ENCODE measurements at regions not wholly inside any gene's neighbourhood (a gene's known extent, or its start where the extent isn't known, plus 50 kb on each side); places are given as distances from the start of the nearest gene placed in this dataset.
"Not testable (repeated sequence)": the region's sequence is repeated elsewhere in the genome, so short reads cannot be mapped to it uniquely, and the experiment has no call there.

DNA sequence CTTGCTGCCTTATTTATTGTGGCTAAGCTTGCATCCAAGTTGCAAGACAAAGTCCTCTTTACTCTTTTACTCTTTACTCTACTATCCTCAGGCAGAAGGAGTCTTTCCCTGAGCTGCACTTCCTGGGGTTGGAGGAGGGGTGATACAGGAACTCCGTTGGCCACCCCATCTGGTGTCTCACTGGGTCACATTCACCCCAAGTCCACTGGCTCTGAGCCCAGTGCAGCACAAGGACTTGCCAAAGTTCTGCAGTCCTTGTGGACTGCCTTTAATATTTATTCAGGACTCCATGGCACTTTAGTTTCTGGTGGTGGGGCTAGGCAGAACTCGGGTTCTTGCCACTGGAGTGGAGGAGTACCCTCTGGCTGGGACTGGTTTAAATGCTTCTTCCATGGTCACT, 165.4 kb upstream of the KCNH8 start:
- Histone ChIP-seq H3K4me3 (no peak overlapping the region), H3K27ac (no peak overlapping the region), H3K36me3 (no peaks in the 10 kb centered on the region), H3K9me3 (no peaks in the 10 kb centered on the region), H3K27me3 (no peaks in the 10 kb centered on the region), H3K4me1 (no peaks in the 10 kb centered on the region)
- intact Hi-C loops (cut with DNase I) = no loop called here
- DNase-seq (ENCODE audit: extremely low spot score in 2 of 2) = no peak
- TF ChIP-seq, protein P1, sequence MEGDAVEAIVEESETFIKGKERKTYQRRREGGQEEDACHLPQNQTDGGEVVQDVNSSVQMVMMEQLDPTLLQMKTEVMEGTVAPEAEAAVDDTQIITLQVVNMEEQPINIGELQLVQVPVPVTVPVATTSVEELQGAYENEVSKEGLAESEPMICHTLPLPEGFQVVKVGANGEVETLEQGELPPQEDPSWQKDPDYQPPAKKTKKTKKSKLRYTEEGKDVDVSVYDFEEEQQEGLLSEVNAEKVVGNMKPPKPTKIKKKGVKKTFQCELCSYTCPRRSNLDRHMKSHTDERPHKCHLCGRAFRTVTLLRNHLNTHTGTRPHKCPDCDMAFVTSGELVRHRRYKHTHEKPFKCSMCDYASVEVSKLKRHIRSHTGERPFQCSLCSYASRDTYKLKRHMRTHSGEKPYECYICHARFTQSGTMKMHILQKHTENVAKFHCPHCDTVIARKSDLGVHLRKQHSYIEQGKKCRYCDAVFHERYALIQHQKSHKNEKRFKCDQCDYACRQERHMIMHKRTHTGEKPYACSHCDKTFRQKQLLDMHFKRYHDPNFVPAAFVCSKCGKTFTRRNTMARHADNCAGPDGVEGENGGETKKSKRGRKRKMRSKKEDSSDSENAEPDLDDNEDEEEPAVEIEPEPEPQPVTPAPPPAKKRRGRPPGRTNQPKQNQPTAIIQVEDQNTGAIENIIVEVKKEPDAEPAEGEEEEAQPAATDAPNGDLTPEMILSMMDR (IDR thresholded peaks at IDR 0.05) = no peak
- TF ChIP-seq POLR2A (IDR thresholded peaks at IDR 0.05) = no peak
- TF ChIP-seq POLR2AphosphoS5 (IDR thresholded peaks at IDR 0.05; ENCODE audit: insufficient read depth in 1 of 2, low read depth in 1 of 2) = no peak

- intact Hi-C loops (cut with DNase I); H3K4me1 ChIP-seq; H3K4me3 ChIP-seq; DNase-seq (ENCODE audit: extremely low spot score in 2 of 2); H3K27me3 ChIP-seq; H3K36me3 ChIP-seq; H3K27ac ChIP-seq; H3K9me3 ChIP-seq: not testable (repeated sequence)
Measured at GRCh38 chr3:18976102-18976501, 172.2 kb upstream of the KCNH8 start.

- no peak overlapping the region for H3K27ac ChIP-seq
- H3K27me3 ChIP-seq = no peaks in the 10 kb centered on the region
- intact Hi-C loops (cut with DNase I) = no loop called here
- DNase-seq (ENCODE audit: extremely low spot score in 2 of 2) = no peak
- H3K4me3 ChIP-seq = no peak overlapping the region
- no peaks in the 10 kb centered on the region for H3K36me3 ChIP-seq
- H3K4me1 ChIP-seq = no peaks in the 10 kb centered on the region
- TF ChIP-seq POLR2A (IDR thresholded peaks at IDR 0.05) = no peak
- TF ChIP-seq POLR2AphosphoS5 (IDR thresholded peaks at IDR 0.05; ENCODE audit: insufficient read depth in 1 of 2, low read depth in 1 of 2) = no peak
- TF ChIP-seq, protein P1 (IDR thresholded peaks at IDR 0.05) = no peak
- H3K9me3 ChIP-seq = no peaks in the 10 kb centered on the region
Measured at GRCh38 chr3:18968120-18968519, 180.2 kb upstream of the KCNH8 start.

DNA sequence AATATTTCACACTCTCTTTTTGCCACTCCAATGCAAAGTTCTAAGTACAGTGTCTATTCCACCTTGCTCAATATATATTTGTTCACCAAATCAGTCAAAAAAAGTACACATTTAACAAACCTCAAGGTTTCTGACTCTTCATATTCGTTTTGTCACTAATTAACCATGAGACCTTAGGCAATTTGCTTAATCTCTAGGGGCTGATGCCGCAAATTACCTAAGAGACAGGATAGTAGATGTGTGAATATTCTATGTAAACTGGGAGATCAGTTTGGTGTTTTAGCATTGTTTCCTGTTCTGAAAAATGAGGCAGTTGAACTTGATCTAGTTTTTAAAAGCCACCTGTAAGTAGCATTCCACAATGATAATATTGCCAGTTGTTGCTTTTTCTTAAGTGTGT, 182.5 kb upstream of the KCNH8 start:
- intact Hi-C loops (cut with DNase I) = no loop called here
- no peak overlapping the region for H3K4me3 ChIP-seq
- H3K36me3 ChIP-seq = no peaks in the 10 kb centered on the region
- no peaks in the 10 kb centered on the region for H3K4me1 ChIP-seq
- H3K27ac ChIP-seq = no peak overlapping the region
- no peak for DNase-seq (ENCODE audit: extremely low spot score in 2 of 2)
- no peaks in the 10 kb centered on the region for H3K9me3 ChIP-seq
- H3K27me3 ChIP-seq = no peaks in the 10 kb centered on the region
- TF ChIP-seq POLR2AphosphoS5 (IDR thresholded peaks at IDR 0.05; ENCODE audit: insufficient read depth in 1 of 2, low read depth in 1 of 2) (no peak), POLR2A (IDR thresholded peaks at IDR 0.05) (no peak)
- TF ChIP-seq, protein P1 (IDR thresholded peaks at IDR 0.05) = no peak

GRCh38 chr3:18964640-18965039, 183.7 kb upstream of the KCNH8 start:
- no peaks in the 10 kb centered on the region for H3K36me3 ChIP-seq
- intact Hi-C loops (cut with DNase I) = no loop called here
- no peak overlapping the region for H3K27ac ChIP-seq
- H3K9me3 ChIP-seq = no peaks in the 10 kb centered on the region
- TF ChIP-seq, protein P1 (IDR thresholded peaks at IDR 0.05) = no peak
- TF ChIP-seq POLR2A (IDR thresholded peaks at IDR 0.05) (no peak), POLR2AphosphoS5 (IDR thresholded peaks at IDR 0.05; ENCODE audit: insufficient read depth in 1 of 2, low read depth in 1 of 2) (no peak)
- no peaks in the 10 kb centered on the region for H3K27me3 ChIP-seq
- H3K4me3 ChIP-seq = no peak overlapping the region
- DNase-seq (ENCODE audit: extremely low spot score in 2 of 2) = no peak
- no peaks in the 10 kb centered on the region for H3K4me1 ChIP-seq

DNA sequence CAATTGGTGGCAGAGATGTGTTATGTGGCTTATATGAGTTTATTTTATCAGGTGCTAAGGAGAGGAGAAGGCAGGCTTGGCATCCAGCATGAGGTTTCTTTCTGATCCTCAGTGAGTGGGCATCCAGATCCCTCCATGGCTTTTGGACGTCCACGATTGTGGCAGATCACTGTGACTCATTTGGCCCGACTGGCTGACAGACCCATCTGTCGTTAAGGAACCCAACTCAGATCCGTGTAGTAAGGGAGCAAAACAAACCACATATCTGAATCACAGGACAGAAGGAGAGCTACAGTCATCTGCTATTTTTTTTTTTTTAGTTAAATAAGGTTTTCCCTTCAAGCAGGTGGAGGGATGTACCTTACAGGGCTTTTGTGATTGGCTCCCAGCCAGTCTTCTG, 197.0 kb upstream of the KCNH8 start:
- TF ChIP-seq POLR2AphosphoS5 (IDR thresholded peaks at IDR 0.05; ENCODE audit: insufficient read depth in 1 of 2, low read depth in 1 of 2) (no peak), POLR2A (IDR thresholded peaks at IDR 0.05) (no peak)
- TF ChIP-seq, protein P1 (IDR thresholded peaks at IDR 0.05) = no peak
- Histone ChIP-seq H3K4me1 (no peaks in the 10 kb centered on the region), H3K36me3 (no peaks in the 10 kb centered on the region), H3K9me3 (no peaks in the 10 kb centered on the region), H3K4me3 (no peak overlapping the region), H3K27ac (no peak overlapping the region), H3K27me3 (no peaks in the 10 kb centered on the region)
- intact Hi-C loops (cut with DNase I) = no loop called here
- DNase-seq (ENCODE audit: extremely low spot score in 2 of 2) = no peak

All from vagina (tissue), 2 donors.